C4-2B (cell line): ENCODE measurements at regions not wholly inside any gene's neighbourhood (a gene's known extent, or its start where the extent isn't known, plus 50 kb on each side); places are given as distances from the start of the nearest gene placed in this dataset.

Experiments
- H3K27ac ChIP-seq: fragments of 450-650 bp; 2 replicates; pipeline ENCODE4 v1.5.1; 2017
- CTCF ChIP-seq: fragments of 450-650 bp; conservative IDR thresholded peaks from 2 replicates; pipeline ENCODE4 v1.5.1; 2017; ENCODE audit warnings: mild to moderate bottlenecking
- ZFX ChIP-seq: fragments of 450-650 bp; IDR thresholded peaks from 2 replicates; pipeline ENCODE4 v1.6.1; 2017

GRCh38 chr13:34672631-34673030 lies 269.4 kb upstream of the NBEA start:
- no peak overlapping the region for H3K27ac ChIP-seq
- TF ChIP-seq ZFX (no peak), CTCF (no peak)

DNA sequence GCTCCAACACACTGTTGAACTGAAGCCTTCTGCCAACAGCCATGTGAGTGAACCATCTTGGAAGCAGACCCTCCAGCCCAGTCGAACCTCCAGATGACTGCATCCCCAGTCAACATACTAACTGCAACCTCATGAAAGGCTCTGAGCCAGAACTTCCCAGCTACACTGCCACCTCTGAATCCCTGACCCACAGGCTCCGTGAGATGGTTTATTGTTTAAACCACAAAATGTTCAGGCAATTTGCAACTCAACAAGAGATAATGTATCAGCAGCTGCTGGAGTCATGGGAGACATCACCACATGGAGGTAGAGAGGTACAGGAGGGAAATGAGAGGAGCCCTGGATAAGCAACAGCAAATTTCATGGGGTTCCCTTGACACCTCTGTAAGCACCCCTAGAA lies 266.4 kb upstream of the NBEA start:
- TF ChIP-seq CTCF = no peak
- no peak for TF ChIP-seq ZFX

DNA sequence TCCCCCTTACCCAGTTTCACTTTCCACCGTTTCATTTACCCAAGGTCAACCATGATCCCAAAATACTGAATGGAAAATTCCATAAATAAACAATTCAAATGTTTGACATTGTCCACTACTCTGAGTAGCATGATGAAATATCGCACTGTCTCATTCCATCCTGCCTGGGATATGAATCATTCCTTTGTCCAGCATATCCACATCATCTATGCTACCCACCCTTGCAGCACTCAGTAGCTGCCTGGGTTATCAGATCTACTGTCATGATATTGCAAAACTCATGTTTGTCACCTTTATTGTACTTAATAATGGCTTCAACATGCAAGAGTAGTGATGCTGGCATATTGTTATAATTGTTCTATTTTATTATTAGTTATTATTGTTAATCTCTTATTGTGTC lies 263.9 kb upstream of the NBEA start:
- TF ChIP-seq CTCF (no peak), ZFX (no peak)
- H3K27ac ChIP-seq = no peak overlapping the region

More for the DNA sequence above, 266.4 kb upstream of the NBEA start:
- H3K27ac ChIP-seq = no peak overlapping the region

- TF ChIP-seq CTCF (no peak), ZFX (no peak)
- no peak overlapping the region for H3K27ac ChIP-seq
Observed at GRCh38 chr13:34681405-34681955, 260.6 kb upstream of the NBEA start.

DNA sequence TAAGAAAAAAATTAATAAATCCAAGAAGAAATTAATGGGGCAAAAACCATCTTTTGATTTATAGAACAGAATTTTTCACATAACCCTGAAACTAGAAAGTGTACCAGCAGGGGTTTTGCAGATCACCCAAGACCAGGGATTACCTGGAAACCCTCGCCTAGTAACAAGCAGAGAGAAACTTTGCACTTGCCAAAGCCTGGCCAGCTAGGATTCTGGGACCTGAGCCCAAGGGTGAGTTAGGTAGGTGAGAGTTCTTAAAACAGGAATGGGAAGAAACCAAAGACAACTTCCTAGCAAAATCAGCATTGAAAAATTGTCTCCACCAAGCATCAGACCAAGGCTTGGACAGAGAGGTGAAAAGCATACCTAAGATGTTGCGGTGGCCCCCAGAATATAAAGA lies 247.0 kb upstream of the NBEA start:
- H3K27ac ChIP-seq = no peak overlapping the region
- no peak for TF ChIP-seq ZFX

DNA sequence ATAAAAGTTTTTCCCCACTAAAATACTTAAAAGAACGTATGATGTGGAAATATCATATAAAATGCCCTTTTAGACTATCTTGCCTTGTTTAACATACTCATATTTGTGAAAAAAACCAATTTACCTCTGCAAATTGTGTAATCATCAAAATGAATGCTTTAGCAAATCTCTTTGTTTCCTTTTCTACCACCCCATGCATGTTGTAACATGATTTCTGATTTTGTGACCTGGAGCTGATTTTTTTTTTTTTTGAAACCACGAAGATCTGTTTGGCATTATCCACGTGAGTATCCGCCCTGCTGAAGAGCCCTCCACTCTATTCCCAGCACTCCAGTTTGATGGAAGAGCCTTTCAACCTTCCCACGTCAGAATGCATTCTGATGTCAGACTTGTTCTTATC lies 245.8 kb upstream of the NBEA start:
- TF ChIP-seq ZFX (no peak), CTCF (no peak)
- no peak overlapping the region for H3K27ac ChIP-seq

- TF ChIP-seq ZFX = no peak
- H3K27ac ChIP-seq = no peak overlapping the region
Observed at GRCh38 chr13:34696741-34697140, 245.3 kb upstream of the NBEA start.

- no peak for TF ChIP-seq CTCF
- no peak for TF ChIP-seq ZFX
- no peak overlapping the region for H3K27ac ChIP-seq
Observed at GRCh38 chr13:34698945-34699344, 243.1 kb upstream of the NBEA start.

- no peak for TF ChIP-seq CTCF
- TF ChIP-seq ZFX = no peak
- H3K27ac ChIP-seq = no peak overlapping the region
Observed at GRCh38 chr13:34700155-34700554, 241.9 kb upstream of the NBEA start.
